HepG2 (cell line): ENCODE measurements at regions not wholly inside any gene's neighbourhood (a gene's known extent, or its start where the extent isn't known, plus 50 kb on each side); places are given as distances from the start of the nearest gene placed in this dataset.

Source experiments
- CBX1 ChIP-seq: IDR thresholded peaks from one replicate; pipeline ENCODE4 v1.6.1; 2016; ENCODE audit warnings: antibody characterized with exemption, low read depth
- CENPX ChIP-seq: sonication (generic); formaldehyde crosslinking; IDR thresholded peaks from 2 replicates; pipeline ENCODE4 v1.9.0; 2021; ENCODE audit warnings: mild to moderate bottlenecking, missing genetic modification reagents, moderate library complexity
- DPF2 ChIP-seq: sonication (generic); formaldehyde crosslinking; IDR thresholded peaks from 2 replicates; pipeline ENCODE4 v1.4.0; 2020; ENCODE audit warnings: mild to moderate bottlenecking, low read depth, missing genetic modification reagents, borderline replicate concordance
- EEA1 ChIP-seq: sonication (generic); formaldehyde crosslinking; IDR thresholded peaks from 2 replicates; pipeline ENCODE4 v1.5.1; 2020; ENCODE audit warnings: mild to moderate bottlenecking, missing genetic modification reagents, borderline replicate concordance
- EED ChIP-seq: sonication (generic); formaldehyde crosslinking; IDR thresholded peaks from 2 replicates; pipeline ENCODE4 v1.5.0; 2020; ENCODE audit warnings: mild to moderate bottlenecking, missing genetic modification reagents
- FOSL2 ChIP-seq: sonication (generic); formaldehyde crosslinking; IDR thresholded peaks from 2 replicates; pipeline ENCODE4 v1.4.0; 2020; ENCODE audit warnings: missing genetic modification reagents
- GTF3A ChIP-seq: sonication (generic); formaldehyde crosslinking; conservative IDR thresholded peaks from 2 replicates; pipeline ENCODE4 v1.4.0; 2020; ENCODE audit warnings: mild to moderate bottlenecking, missing genetic modification reagents
- HCFC1 ChIP-seq: fragments of 150-350 bp; IDR thresholded peaks from 2 replicates; pipeline ENCODE4 v1.6.1; 2014; ENCODE audit warnings: low read depth, low read length
- KLF12 ChIP-seq: sonication (generic); formaldehyde crosslinking; IDR thresholded peaks from 2 replicates; pipeline ENCODE4 v1.4.0; 2020; ENCODE audit warnings: missing genetic modification reagents, borderline replicate concordance
- KMT2B ChIP-seq: IDR thresholded peaks from 2 replicates; pipeline ENCODE4 v1.6.1; 2016; ENCODE audit warnings: missing genetic modification reagents, missing compliant biosample characterization
- PHF21A ChIP-seq: sonication (generic); formaldehyde crosslinking; IDR thresholded peaks from 2 replicates; pipeline ENCODE4 v1.5.0; 2020; ENCODE audit warnings: mild to moderate bottlenecking, missing genetic modification reagents
- TBX2 ChIP-seq: sonication (generic); formaldehyde crosslinking; IDR thresholded peaks from 2 replicates; pipeline ENCODE4 v1.5.0; 2020; ENCODE audit warnings: missing genetic modification reagents, mild to moderate bottlenecking, borderline replicate concordance
- WIZ ChIP-seq: sonication (generic); formaldehyde crosslinking; IDR thresholded peaks from 2 replicates; pipeline ENCODE4 v1.5.1; 2020; ENCODE audit warnings: mild to moderate bottlenecking, missing genetic modification reagents
- ZHX1 ChIP-seq: sonication (generic); formaldehyde crosslinking; IDR thresholded peaks from 2 replicates; pipeline ENCODE4 v1.8.1; 2022; ENCODE audit warnings: low read depth, mild to moderate bottlenecking, missing genetic modification reagents
- ZNF331 ChIP-seq: sonication (generic); formaldehyde crosslinking; IDR thresholded peaks from 2 replicates; pipeline ENCODE4 v1.4.0; 2020; ENCODE audit warnings: missing genetic modification reagents
- ZNF383 ChIP-seq: sonication (generic); formaldehyde crosslinking; IDR thresholded peaks from 2 replicates; pipeline ENCODE4 v1.4.0; 2020; ENCODE audit warnings: missing genetic modification reagents, mild to moderate bottlenecking, borderline replicate concordance
- ZNF468 ChIP-seq: sonication (generic); formaldehyde crosslinking; IDR thresholded peaks from 2 replicates; pipeline ENCODE4 v1.8.0; 2022; ENCODE audit warnings: mild to moderate bottlenecking, moderate library complexity, missing genetic modification reagents
- ZNF790 ChIP-seq: sonication (generic); formaldehyde crosslinking; IDR thresholded peaks from 2 replicates; pipeline ENCODE4 v1.8.0; 2022; ENCODE audit warnings: missing genetic modification reagents, mild to moderate bottlenecking, borderline replicate concordance
- TF ChIP-seq, protein P1 (sequence below): sonication (generic); formaldehyde crosslinking; IDR thresholded peaks from 2 replicates; pipeline ENCODE4 v1.5.0; 2020; ENCODE audit warnings: missing genetic modification reagents
- TF ChIP-seq, protein P2 (sequence below): sonication (generic); formaldehyde crosslinking; IDR thresholded peaks from 2 replicates; pipeline ENCODE4 v1.4.0; 2020; ENCODE audit warnings: missing genetic modification reagents
- TF ChIP-seq, protein P3 (sequence below): sonication (generic); formaldehyde crosslinking; IDR thresholded peaks from 2 replicates; pipeline ENCODE4 v1.5.1; 2020; ENCODE audit warnings: mild to moderate bottlenecking, missing genetic modification reagents, borderline replicate concordance

DNA sequence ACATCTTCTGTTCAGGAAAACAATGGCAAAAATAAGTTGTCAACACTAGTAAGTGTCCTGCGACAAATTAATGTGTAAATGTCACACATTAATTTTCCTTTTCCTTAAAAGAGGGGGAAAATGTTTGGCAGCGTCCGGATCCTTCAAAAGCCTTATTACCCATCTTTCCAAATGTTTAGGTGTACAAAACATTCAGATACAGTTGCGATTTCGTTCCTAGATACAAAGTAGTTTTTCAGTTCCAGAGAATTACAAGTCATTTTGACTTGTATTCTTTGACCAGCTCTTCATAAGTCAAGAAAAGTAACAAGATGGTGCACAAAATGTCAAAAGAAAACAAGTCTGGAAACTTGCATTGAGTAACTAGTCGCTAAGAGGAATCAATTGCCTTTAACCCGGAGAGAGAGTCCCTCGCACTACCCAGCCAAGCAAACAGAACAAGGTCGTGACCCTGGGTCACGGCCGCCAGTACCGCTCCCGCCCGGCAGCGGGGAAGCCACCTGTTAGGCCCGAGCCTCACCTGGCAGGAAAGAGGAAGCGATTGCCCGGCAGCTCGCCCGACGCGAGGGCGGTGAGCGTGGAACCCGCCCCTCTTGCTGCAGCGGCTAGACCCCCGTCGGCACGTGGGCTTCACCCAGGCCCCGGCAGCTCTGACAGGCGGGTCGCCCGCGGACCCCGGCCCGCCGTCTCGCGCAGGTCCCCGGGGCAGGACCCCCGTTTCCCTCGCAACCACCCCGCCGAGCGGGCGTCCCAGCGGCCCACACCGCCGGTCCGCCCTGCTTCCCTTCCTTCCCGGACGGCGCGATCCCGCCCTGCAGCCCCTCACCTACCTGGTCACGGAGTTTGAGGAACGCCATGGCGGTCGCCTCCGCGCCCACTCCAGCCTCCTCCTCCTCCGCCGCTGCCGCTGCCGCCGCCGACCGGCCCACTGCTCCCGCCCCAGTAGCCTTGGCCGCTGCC lies 61.0 kb upstream of the ANKRD28 start (continued):
- peak; percentile 85 for TF ChIP-seq TBX2 (CRISPR knock-in tag)
- TF ChIP-seq ZNF790 (CRISPR knock-in tag) = peak; percentile 55; the same call in 1 of the 2 replicates
- peak; percentile 68 for TF ChIP-seq PHF21A (CRISPR knock-in tag)
- 0 out of 2 replicates have a peak, but pooled peaks have one; percentile 44 for TF ChIP-seq ZHX1 (CRISPR knock-in tag)
- no peak for TF ChIP-seq ZNF468 (CRISPR knock-in tag)
- TF ChIP-seq ZNF383 (CRISPR knock-in tag) = no peak
- peak; percentile 31; the same call in 1 of the 2 replicates for TF ChIP-seq FOSL2 (CRISPR knock-in tag)
- TF ChIP-seq EEA1 (CRISPR knock-in tag) = peak; percentile 43; the same call in 1 of the 2 replicates
- no peak for TF ChIP-seq WIZ
- TF ChIP-seq HCFC1 = no peak
- TF ChIP-seq KLF12 = peak; percentile 46; the same call in 1 of the 2 replicates
- TF ChIP-seq, protein P1, sequence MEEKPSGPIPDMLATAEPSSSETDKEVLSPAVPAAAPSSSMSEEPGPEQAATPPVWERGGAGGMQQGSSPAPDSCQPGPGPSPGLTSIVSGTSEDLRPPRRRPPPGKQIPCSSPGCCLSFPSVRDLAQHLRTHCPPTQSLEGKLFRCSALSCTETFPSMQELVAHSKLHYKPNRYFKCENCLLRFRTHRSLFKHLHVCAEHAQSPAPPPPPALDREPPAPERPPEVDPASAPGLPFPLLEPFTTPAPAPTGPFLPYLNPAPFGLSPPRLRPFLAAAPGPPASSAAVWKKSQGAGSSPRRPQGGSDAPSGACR (CRISPR knock-in tag) = no peak
- no peak for TF ChIP-seq GTF3A
- TF ChIP-seq ZNF331 (CRISPR knock-in tag) = peak; percentile 83
- no peak for TF ChIP-seq DPF2 (CRISPR knock-in tag)
- TF ChIP-seq, protein P2, sequence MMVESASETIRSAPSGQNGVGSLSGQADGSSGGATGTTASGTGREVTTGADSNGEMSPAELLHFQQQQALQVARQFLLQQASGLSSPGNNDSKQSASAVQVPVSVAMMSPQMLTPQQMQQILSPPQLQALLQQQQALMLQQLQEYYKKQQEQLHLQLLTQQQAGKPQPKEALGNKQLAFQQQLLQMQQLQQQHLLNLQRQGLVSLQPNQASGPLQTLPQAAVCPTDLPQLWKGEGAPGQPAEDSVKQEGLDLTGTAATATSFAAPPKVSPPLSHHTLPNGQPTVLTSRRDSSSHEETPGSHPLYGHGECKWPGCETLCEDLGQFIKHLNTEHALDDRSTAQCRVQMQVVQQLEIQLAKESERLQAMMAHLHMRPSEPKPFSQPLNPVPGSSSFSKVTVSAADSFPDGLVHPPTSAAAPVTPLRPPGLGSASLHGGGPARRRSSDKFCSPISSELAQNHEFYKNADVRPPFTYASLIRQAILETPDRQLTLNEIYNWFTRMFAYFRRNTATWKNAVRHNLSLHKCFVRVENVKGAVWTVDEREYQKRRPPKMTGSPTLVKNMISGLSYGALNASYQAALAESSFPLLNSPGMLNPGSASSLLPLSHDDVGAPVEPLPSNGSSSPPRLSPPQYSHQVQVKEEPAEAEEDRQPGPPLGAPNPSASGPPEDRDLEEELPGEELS = 0 out of 2 replicates have a peak, but pooled peaks have one; percentile 18
- TF ChIP-seq, protein P3, sequence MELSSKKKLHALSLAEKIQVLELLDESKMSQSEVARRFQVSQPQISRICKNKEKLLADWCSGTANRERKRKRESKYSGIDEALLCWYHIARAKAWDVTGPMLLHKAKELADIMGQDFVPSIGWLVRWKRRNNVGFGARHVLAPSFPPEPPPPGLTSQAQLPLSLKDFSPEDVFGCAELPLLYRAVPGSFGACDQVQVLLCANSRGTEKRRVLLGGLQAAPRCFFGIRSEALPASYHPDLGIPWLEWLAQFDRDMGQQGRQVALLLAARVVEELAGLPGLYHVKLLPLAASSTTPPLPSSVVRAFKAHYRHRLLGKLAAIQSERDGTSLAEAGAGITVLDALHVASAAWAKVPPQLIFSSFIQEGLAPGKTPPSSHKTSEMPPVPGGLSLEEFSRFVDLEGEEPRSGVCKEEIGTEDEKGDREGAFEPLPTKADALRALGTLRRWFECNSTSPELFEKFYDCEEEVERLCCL = no peak
- TF ChIP-seq KMT2B (CRISPR knock-in tag) = peak; percentile 84
- peak; percentile 78; the same call in 1 of the 2 replicates for TF ChIP-seq EED (CRISPR knock-in tag)
- TF ChIP-seq CBX1 = peak; percentile 41
- TF ChIP-seq CENPX (CRISPR knock-in tag) = no peak
